Small intestine (tissue), 7 donors: ENCODE measurements at regions not wholly inside any gene's neighbourhood (a gene's known extent, or its start where the extent isn't known, plus 50 kb on each side); places are given as distances from the start of the nearest gene placed in this dataset.
"Not testable (repeated sequence)": the region's sequence is repeated elsewhere in the genome, so short reads cannot be mapped to it uniquely, and the experiment has no call there.

ENCODE experiments used
- DNase-seq, 2 donors: peaks; one replicate each; pipeline versions ENCODE4 v3.0.0 to v3.0.0-alpha.2; 2013
- FAIRE-seq: peaks from 2 replicates; lab custom pipeline; 2012; peaks lifted over from hg19 to GRCh38; lab: Jason Lieb, UNC
- H3K27ac ChIP-seq, 3 donors: one replicate each; pipeline ENCODE4 v1.5.1; 2013; ENCODE audit warnings: low read length in 2 of 3, mild to moderate bottlenecking in 2 of 3, control low read depth in 1 of 3, inconsistent platforms in 1 of 3, low read depth in 1 of 3, moderate library complexity in 1 of 3
- H3K27me3 ChIP-seq, 3 donors: one replicate each; pipeline ENCODE4 v1.6.1; 2013; ENCODE audit warnings: low read length in 3 of 3, inconsistent platforms in 1 of 3; ENCODE audit not compliant: control insufficient read depth in 3 of 3, insufficient read depth in 3 of 3
- H3K36me3 ChIP-seq, 3 donors: one replicate each; pipeline ENCODE4 v1.6.1; 2013; ENCODE audit warnings: low read length in 3 of 3, inconsistent platforms in 1 of 3, low read depth in 1 of 3, mild to moderate bottlenecking in 1 of 3, moderate library complexity in 1 of 3; ENCODE audit not compliant: control insufficient read depth in 3 of 3, insufficient read depth in 2 of 3
- H3K4me1 ChIP-seq, 3 donors: one replicate each; pipeline ENCODE4 v1.6.1; 2013; ENCODE audit warnings: low read length in 2 of 3, inconsistent platforms in 1 of 3, low read depth in 1 of 3, mild to moderate bottlenecking in 1 of 3, moderate library complexity in 1 of 3; ENCODE audit not compliant: control insufficient read depth in 3 of 3, insufficient read depth in 2 of 3
- H3K4me3 ChIP-seq, 3 donors: one replicate each; pipeline ENCODE4 v1.5.1; 2013; ENCODE audit warnings: low read length in 3 of 3, control low read depth in 1 of 3, inconsistent platforms in 1 of 3, low read depth in 1 of 3, mild to moderate bottlenecking in 1 of 3, moderate library complexity in 1 of 3
- H3K9me3 ChIP-seq, 2 donors: one replicate each; pipeline ENCODE4 v1.6.1; 2013; ENCODE audit warnings: low read depth in 1 of 2, low read length in 1 of 2; ENCODE audit not compliant: control insufficient read depth in 2 of 2, insufficient read depth in 1 of 2
- WGBS, 3 donors: extraction: QIAGEN DNeasy Blood & Tissue Kit; methylation state at CpG; one replicate each; pipeline ENCODE4 v1.1.7; 2013; 5-methylcytosine and 5-hydroxymethylcytosine counted together
- donor health status: healthy with polysubstance abuse.
- donor health status: control.
- donor health status: control.
- donor health status: Bipolar disorder and iron deficiency.
- donor health status: healthy.

DNA sequence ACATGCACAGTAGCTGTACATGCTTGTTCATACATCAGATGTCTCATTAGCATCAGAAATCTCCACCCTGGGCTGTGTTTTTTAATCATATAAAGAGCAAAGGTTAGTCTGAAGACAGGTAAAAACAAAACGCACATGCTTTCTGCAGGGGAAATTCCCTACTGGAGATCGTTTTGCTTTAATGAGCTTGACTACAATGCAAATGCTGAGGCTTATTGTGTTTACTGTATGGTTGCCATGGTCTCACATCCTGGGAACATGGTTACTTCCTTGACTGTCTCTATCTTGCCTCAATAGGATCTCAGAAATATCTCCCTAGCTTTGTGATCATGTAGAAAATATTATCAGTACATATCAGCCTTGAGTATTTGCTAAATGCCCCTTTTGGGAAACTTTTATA lies 336.5 kb upstream of the TFPI start:
- Histone ChIP-seq H3K36me3 (no peaks in the 10 kb centered on the region), H3K4me3 (no peak overlapping the region), H3K4me1 (peaks cover 0 to 4% (median 0%) of the 10 kb centered on the region in 3 donors), H3K27ac (no peak overlapping the region), H3K9me3 (peaks cover 0 to 4% of the 10 kb centered on the region in 2 donors), H3K27me3 (no peaks in the 10 kb centered on the region)
- no peak for FAIRE-seq
- peak; percentile 46 to 66 for DNase-seq
- WGBS, 3 donors = 5 to 37% (median 19%) methylated on average over 2 of the region's 2 CpGs

GRCh38 chr2:187900021-187900420 lies 345.8 kb upstream of the TFPI start:
- no peak overlapping the region for H3K4me3 ChIP-seq
- H3K9me3 ChIP-seq = peaks cover 0 to 3% of the 10 kb centered on the region in 2 donors
- no peak overlapping the region for H3K27ac ChIP-seq
- no peak for FAIRE-seq
- no peaks in the 10 kb centered on the region for H3K4me1 ChIP-seq
- no peak for DNase-seq
- no peaks in the 10 kb centered on the region for H3K27me3 ChIP-seq
- no peaks in the 10 kb centered on the region for H3K36me3 ChIP-seq

GRCh38 chr2:187906021-187906420 lies 351.8 kb upstream of the TFPI start:
- DNase-seq (no peak), FAIRE-seq (no peak)
- Histone ChIP-seq H3K9me3 (no peaks in the 10 kb centered on the region), H3K27ac (no peak overlapping the region), H3K36me3 (no peaks in the 10 kb centered on the region), H3K27me3 (no peaks in the 10 kb centered on the region), H3K4me3 (no peak overlapping the region), H3K4me1 (no peaks in the 10 kb centered on the region)
- WGBS, 3 donors = 72 to 91% (median 85%) methylated on average over 3 of the region's 3 CpGs

- H3K27ac ChIP-seq, DNase-seq, H3K36me3 ChIP-seq, H3K4me1 ChIP-seq, H3K9me3 ChIP-seq, H3K4me3 ChIP-seq, H3K27me3 ChIP-seq: not testable (repeated sequence)
- FAIRE-seq = peak; percentile 41
- 80 to 100% methylated on average over 1 of the region's 1 CpG; no CpG with 5 or more reads in 1 of the 3 donors for WGBS, 3 donors
Measured at GRCh38 chr2:187910922-187911321, 356.7 kb upstream of the TFPI start.

- Histone ChIP-seq H3K36me3 (no peaks in the 10 kb centered on the region), H3K4me3 (no peak overlapping the region), H3K27ac (no peak overlapping the region), H3K27me3 (no peaks in the 10 kb centered on the region), H3K9me3 (no peaks in the 10 kb centered on the region), H3K4me1 (no peaks in the 10 kb centered on the region)
- no peak for DNase-seq
- no peak for FAIRE-seq
Measured at GRCh38 chr2:187912950-187913349, 358.7 kb upstream of the TFPI start.

DNA sequence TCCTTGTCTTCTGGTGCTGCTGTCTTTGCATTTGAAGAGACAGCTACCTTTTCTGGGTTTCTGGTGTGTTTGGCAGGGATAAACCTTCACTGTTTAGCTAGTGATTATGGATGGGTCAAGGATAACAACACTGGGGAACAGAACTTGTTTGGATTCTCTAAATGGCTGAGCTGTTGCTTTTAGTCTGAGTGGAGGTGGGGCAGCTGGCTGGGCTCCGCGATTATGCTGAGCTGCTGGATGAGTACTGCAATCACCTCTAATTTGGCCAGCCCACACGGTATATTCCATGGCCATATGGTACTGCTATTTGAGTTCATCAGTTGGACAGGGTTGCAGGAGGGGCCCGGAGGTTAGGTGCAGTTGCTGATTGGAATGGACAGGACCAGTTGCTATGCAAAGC lies 361.6 kb upstream of the TFPI start:
- Histone ChIP-seq H3K4me1 (no peaks in the 10 kb centered on the region), H3K27me3 (no peaks in the 10 kb centered on the region), H3K36me3 (no peaks in the 10 kb centered on the region), H3K4me3 (no peak overlapping the region), H3K27ac (no peak overlapping the region), H3K9me3 (no peaks in the 10 kb centered on the region)
- DNase-seq = no peak
- no peak for FAIRE-seq
- 84 to 92% (median 87%) methylated on average over 4 of the region's 4 CpGs for WGBS, 3 donors

- no peaks in the 10 kb centered on the region for H3K4me1 ChIP-seq
- H3K9me3 ChIP-seq = no peaks in the 10 kb centered on the region
- no peak overlapping the region for H3K4me3 ChIP-seq
- no peak for FAIRE-seq
- no peak overlapping the region for H3K27ac ChIP-seq
- 22 to 68% (median 37%) methylated on average over 1 of the region's 1 CpG for WGBS, 3 donors
- no peak for DNase-seq
- no peaks in the 10 kb centered on the region for H3K36me3 ChIP-seq
- no peaks in the 10 kb centered on the region for H3K27me3 ChIP-seq
Measured at GRCh38 chr2:187916799-187917198, 362.6 kb upstream of the TFPI start.

DNA sequence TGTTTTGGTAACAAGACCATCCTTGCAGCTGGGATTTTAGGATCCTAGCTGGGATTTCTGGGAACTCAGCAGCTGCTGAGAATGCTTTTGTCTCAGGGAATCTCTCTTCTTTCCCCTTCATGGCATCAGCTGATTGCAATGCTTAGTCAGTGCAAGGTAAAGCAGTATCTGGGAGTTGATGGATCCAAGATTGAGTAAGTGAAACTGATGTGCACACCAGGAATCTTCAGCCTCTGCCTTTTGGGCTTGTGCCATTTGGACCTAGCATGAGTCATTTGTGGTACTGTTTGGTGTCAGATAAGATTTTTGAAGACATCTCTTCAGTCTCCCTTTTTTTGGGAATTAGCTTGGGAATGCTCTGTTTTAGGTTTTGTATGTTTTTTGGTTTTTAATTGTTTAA lies 363.3 kb upstream of the TFPI start:
- DNase-seq (no peak), FAIRE-seq (no peak)
- Histone ChIP-seq H3K4me1 (peaks cover 0 to under 1% (median 0%) of the 10 kb centered on the region in 3 donors), H3K4me3 (no peak overlapping the region), H3K36me3 (no peaks in the 10 kb centered on the region), H3K9me3 (no peaks in the 10 kb centered on the region), H3K27me3 (no peaks in the 10 kb centered on the region), H3K27ac (no peak overlapping the region)

DNA sequence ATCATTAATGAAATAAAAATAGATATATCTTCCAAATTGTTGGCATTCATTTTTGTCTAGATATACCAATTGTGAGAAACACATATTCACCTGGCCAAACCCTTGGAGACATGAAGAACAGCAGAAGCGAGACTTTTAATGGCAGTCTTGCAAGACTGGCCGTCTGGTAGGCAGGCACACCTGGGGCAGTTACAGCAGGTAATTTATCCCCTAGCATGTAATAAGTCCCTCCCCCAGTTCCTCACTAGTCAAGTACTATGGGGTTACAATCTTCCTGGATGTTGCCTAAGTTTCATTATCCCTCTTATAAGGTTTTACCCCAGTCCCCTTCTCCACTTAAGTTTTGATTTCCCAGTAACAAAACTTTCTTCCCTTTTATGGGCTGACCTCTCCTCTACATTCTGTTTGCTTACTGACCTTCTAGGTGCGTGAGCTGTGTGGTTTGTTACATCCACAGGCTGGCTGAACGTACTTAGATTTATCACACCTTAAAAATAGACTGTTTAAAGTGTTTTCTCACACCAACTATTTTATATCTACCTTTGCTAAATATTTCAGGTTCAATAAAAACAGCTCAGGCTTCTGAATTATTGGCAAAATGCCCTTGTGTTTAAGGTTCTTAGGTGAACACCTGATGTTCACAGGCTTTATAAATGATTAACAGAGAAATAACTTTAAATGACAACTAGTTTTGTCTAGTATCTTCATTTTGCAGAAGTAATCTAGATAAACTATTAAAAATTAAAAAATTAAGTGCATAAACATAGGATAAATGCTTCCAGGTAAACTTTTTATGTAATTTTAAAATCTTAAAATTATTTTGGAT lies 365.0 kb upstream of the TFPI start:
- FAIRE-seq (no peak), DNase-seq (peak; percentile 38 to 44)
- Histone ChIP-seq H3K4me1 (peaks cover 0 to 4% (median 0%) of the 10 kb centered on the region in 3 donors), H3K9me3 (no peaks in the 10 kb centered on the region), H3K4me3 (no peak overlapping the region), H3K27ac (no peak overlapping the region), H3K27me3 (no peaks in the 10 kb centered on the region), H3K36me3 (no peaks in the 10 kb centered on the region)
- 9 to 65% (median 36%) methylated on average over 4 of the region's 4 CpGs for WGBS, 3 donors
